ENCODE measurements at regions not wholly inside any gene's neighbourhood (a gene's known extent, or its start where the extent isn't known, plus 50 kb on each side); places are given as distances from the start of the nearest gene placed in this dataset.

- no peak for DNase-seq
These were observed 127.7 kb upstream of the MAF start for GRCh38 chr16:79728048-79728922.

- DNase-seq: no peak
These were observed 126.4 kb upstream of the MAF start for GRCh38 chr16:79726902-79727301.

GRCh38 chr16:79725051-79725450 lies 124.5 kb upstream of the MAF start:
- DNase-seq: no peak

GRCh38 chr16:79723583-79724168 lies 123.1 kb upstream of the MAF start:
- DNase-seq: no peak

- DNase-seq: no peak
These were observed 120.7 kb upstream of the MAF start for GRCh38 chr16:79721270-79721669.

- DNase-seq: no peak
These were observed 117.0 kb upstream of the MAF start for GRCh38 chr16:79717333-79718137.

- no peak for DNase-seq
These were observed 116.3 kb upstream of the MAF start for GRCh38 chr16:79716645-79717332.

GRCh38 chr16:79715061-79715460 lies 114.5 kb upstream of the MAF start:
- DNase-seq: no peak

- no peak for DNase-seq
These were observed 113.9 kb upstream of the MAF start for GRCh38 chr16:79714440-79714839.

- DNase-seq: no peak
These were observed 113.2 kb upstream of the MAF start for GRCh38 chr16:79713609-79714309.

GRCh38 chr16:79712276-79712675 lies 111.7 kb upstream of the MAF start:
- no peak for DNase-seq

GRCh38 chr16:79707876-79708275 lies 107.3 kb upstream of the MAF start:
- no peak for DNase-seq

- DNase-seq: no peak
These were observed 102.5 kb upstream of the MAF start for GRCh38 chr16:79703066-79703465.

- DNase-seq: no peak
These were observed 97.8 kb upstream of the MAF start for GRCh38 chr16:79698341-79698753.

GRCh38 chr16:79697562-79698112 lies 97.1 kb upstream of the MAF start:
- no peak for DNase-seq

- no peak for DNase-seq
These were observed 90.5 kb upstream of the MAF start for GRCh38 chr16:79691007-79691406.

- no peak for DNase-seq
These were observed 89.6 kb upstream of the MAF start for GRCh38 chr16:79690159-79690558.

GRCh38 chr16:79687249-79688130 lies 87.0 kb upstream of the MAF start:
- DNase-seq: no peak

GRCh38 chr16:79685871-79686270 lies 85.3 kb upstream of the MAF start:
- DNase-seq: no peak

GRCh38 chr16:79679334-79679733 lies 78.8 kb upstream of the MAF start:
- no peak for DNase-seq
